ENCODE measurements at regions not wholly inside any gene's neighbourhood (a gene's known extent, or its start where the extent isn't known, plus 50 kb on each side); places are given as distances from the start of the nearest gene placed in this dataset.

GRCh38 chr16:79295162-79295561 lies 305.4 kb downstream of the MAF start:
- H4K91ac ChIP-seq (ENCODE audit: low read length), result no peak overlapping the region
- H2AK5ac ChIP-seq (ENCODE audit: low read length, severe bottlenecking), result no peak overlapping the region
- H3K27ac ChIP-seq (ENCODE audit: low read length, poor library complexity, severe bottlenecking), result no peak overlapping the region
- H3K23ac ChIP-seq (ENCODE audit: low read length in 2 of 2), result no peak overlapping the region
- H3K18ac ChIP-seq (ENCODE audit: low read depth in 1 of 2, low read length in 2 of 2), result no peak overlapping the region
- H2BK120ac ChIP-seq (ENCODE audit: low read depth, low read length), result no peak overlapping the region
- H2BK12ac ChIP-seq (ENCODE audit: low read length in 2 of 2), result no peak overlapping the region
- H3K4me3 ChIP-seq (ENCODE audit: insufficient read depth in 1 of 2, low read depth in 1 of 2, low read length in 2 of 2), result no peak overlapping the region
- H2BK5ac ChIP-seq (ENCODE audit: low read depth, low read length, poor library complexity, severe bottlenecking), result no peak overlapping the region
- H4K8ac ChIP-seq (ENCODE audit: low read length), result no peak overlapping the region
- H3K9me3 ChIP-seq (ENCODE audit: control insufficient read depth, low read length), result no peaks in the 10 kb centered on the region
- H3K4ac ChIP-seq (ENCODE audit: low read depth in 1 of 2, low read length in 2 of 2), result no peak overlapping the region
- no peak for DNase-seq
- no peak overlapping the region for H3K4me2 ChIP-seq (ENCODE audit: low read length, poor library complexity, severe bottlenecking)
- no peaks in the 10 kb centered on the region for H3K4me1 ChIP-seq (ENCODE audit: control insufficient read depth, insufficient read depth, low read depth, low read length)
- H2BK15ac ChIP-seq (ENCODE audit: low read depth, poor library complexity, severe bottlenecking), result no peak overlapping the region
- H3K27me3 ChIP-seq (ENCODE audit: control insufficient read depth in 1 of 2, insufficient read depth in 1 of 2, low read length in 2 of 2), result no peaks in the 10 kb centered on the region
- no peak overlapping the region for H3K9ac ChIP-seq (ENCODE audit: low read length)
- no peak overlapping the region for H3K14ac ChIP-seq (ENCODE audit: low read length in 2 of 2)
- 80% methylated on average over 8 of the region's 8 CpGs for WGBS
- H2AFZ ChIP-seq (ENCODE audit: low read depth, low read length), result no peak overlapping the region
- no peaks in the 10 kb centered on the region for H3K79me1 ChIP-seq (replicated peaks; ENCODE audit: low read length, poor library complexity, severe bottlenecking)
- no peaks in the 10 kb centered on the region for H3K36me3 ChIP-seq (ENCODE audit: control insufficient read depth in 1 of 2, insufficient read depth in 2 of 2, low read depth in 1 of 2, low read length in 2 of 2)

GRCh38 chr16:79294568-79294967 lies 306.0 kb downstream of the MAF start:
- Histone ChIP-seq H3K36me3 (ENCODE audit: control insufficient read depth in 1 of 2, insufficient read depth in 2 of 2, low read depth in 1 of 2, low read length in 2 of 2) (no peaks in the 10 kb centered on the region), H3K14ac (ENCODE audit: low read length in 2 of 2) (no peak overlapping the region), H4K8ac (ENCODE audit: low read length) (no peak overlapping the region), H3K27ac (ENCODE audit: low read length, poor library complexity, severe bottlenecking) (no peak overlapping the region), H3K23ac (ENCODE audit: low read length in 2 of 2) (no peak overlapping the region), H3K9ac (ENCODE audit: low read length) (no peak overlapping the region), H3K4me3 (ENCODE audit: insufficient read depth in 1 of 2, low read depth in 1 of 2, low read length in 2 of 2) (no peak overlapping the region), H2AFZ (ENCODE audit: low read depth, low read length) (no peak overlapping the region), H2BK120ac (ENCODE audit: low read depth, low read length) (no peak overlapping the region), H3K4me2 (ENCODE audit: low read length, poor library complexity, severe bottlenecking) (no peak overlapping the region), H2BK5ac (ENCODE audit: low read depth, low read length, poor library complexity, severe bottlenecking) (no peak overlapping the region), H3K9me3 (ENCODE audit: control insufficient read depth, low read length) (no peaks in the 10 kb centered on the region), H3K27me3 (ENCODE audit: control insufficient read depth in 1 of 2, insufficient read depth in 1 of 2, low read length in 2 of 2) (no peaks in the 10 kb centered on the region), H3K4me1 (ENCODE audit: control insufficient read depth, insufficient read depth, low read depth, low read length) (no peaks in the 10 kb centered on the region), H3K79me1 (replicated peaks; ENCODE audit: low read length, poor library complexity, severe bottlenecking) (no peaks in the 10 kb centered on the region), H3K18ac (ENCODE audit: low read depth in 1 of 2, low read length in 2 of 2) (no peak overlapping the region), H2AK5ac (ENCODE audit: low read length, severe bottlenecking) (no peak overlapping the region), H2BK12ac (ENCODE audit: low read length in 2 of 2) (no peak overlapping the region), H2BK15ac (ENCODE audit: low read depth, poor library complexity, severe bottlenecking) (no peak overlapping the region), H3K4ac (ENCODE audit: low read depth in 1 of 2, low read length in 2 of 2) (no peak overlapping the region), H4K91ac (ENCODE audit: low read length) (no peak overlapping the region)
- WGBS, result 92% methylated on average over 1 of the region's 2 CpGs
- DNase-seq, result no peak

- Histone ChIP-seq H3K36me3 (ENCODE audit: control insufficient read depth in 1 of 2, insufficient read depth in 2 of 2, low read depth in 1 of 2, low read length in 2 of 2) (no peaks in the 10 kb centered on the region), H3K14ac (ENCODE audit: low read length in 2 of 2) (no peak overlapping the region), H3K9me3 (ENCODE audit: control insufficient read depth, low read length) (no peaks in the 10 kb centered on the region), H2BK15ac (ENCODE audit: low read depth, poor library complexity, severe bottlenecking) (no peak overlapping the region), H2AK5ac (ENCODE audit: low read length, severe bottlenecking) (no peak overlapping the region), H3K23ac (ENCODE audit: low read length in 2 of 2) (no peak overlapping the region), H2BK12ac (ENCODE audit: low read length in 2 of 2) (no peak overlapping the region), H3K18ac (ENCODE audit: low read depth in 1 of 2, low read length in 2 of 2) (no peak overlapping the region), H3K4me3 (ENCODE audit: insufficient read depth in 1 of 2, low read depth in 1 of 2, low read length in 2 of 2) (no peak overlapping the region), H3K4me2 (ENCODE audit: low read length, poor library complexity, severe bottlenecking) (no peak overlapping the region), H3K4ac (ENCODE audit: low read depth in 1 of 2, low read length in 2 of 2) (no peak overlapping the region), H3K4me1 (ENCODE audit: control insufficient read depth, insufficient read depth, low read depth, low read length) (no peaks in the 10 kb centered on the region), H3K9ac (ENCODE audit: low read length) (no peak overlapping the region), H2BK120ac (ENCODE audit: low read depth, low read length) (no peak overlapping the region), H4K91ac (ENCODE audit: low read length) (no peak overlapping the region), H4K8ac (ENCODE audit: low read length) (no peak overlapping the region), H2BK5ac (ENCODE audit: low read depth, low read length, poor library complexity, severe bottlenecking) (no peak overlapping the region), H3K27ac (ENCODE audit: low read length, poor library complexity, severe bottlenecking) (no peak overlapping the region), H3K79me1 (replicated peaks; ENCODE audit: low read length, poor library complexity, severe bottlenecking) (no peaks in the 10 kb centered on the region), H3K27me3 (ENCODE audit: control insufficient read depth in 1 of 2, insufficient read depth in 1 of 2, low read length in 2 of 2) (no peaks in the 10 kb centered on the region), H2AFZ (ENCODE audit: low read depth, low read length) (no peak overlapping the region)
- no peak for DNase-seq
- WGBS, result 80% methylated on average over 2 of the region's 4 CpGs
Measured at GRCh38 chr16:79293836-79294460, 306.6 kb downstream of the MAF start.

- 79% methylated on average over 4 of the region's 4 CpGs for WGBS
Measured at GRCh38 chr16:79288066-79288465, 312.5 kb downstream of the MAF start.

More at GRCh38 chr16:79288066-79288465, 312.5 kb downstream of the MAF start:
- Histone ChIP-seq H2AFZ (ENCODE audit: low read depth, low read length) (no peak overlapping the region), H3K27me3 (ENCODE audit: control insufficient read depth in 1 of 2, insufficient read depth in 1 of 2, low read length in 2 of 2) (no peaks in the 10 kb centered on the region), H3K4me1 (ENCODE audit: control insufficient read depth, insufficient read depth, low read depth, low read length) (no peaks in the 10 kb centered on the region), H3K4me2 (ENCODE audit: low read length, poor library complexity, severe bottlenecking) (no peak overlapping the region), H3K18ac (ENCODE audit: low read depth in 1 of 2, low read length in 2 of 2) (no peak overlapping the region), H2BK15ac (ENCODE audit: low read depth, poor library complexity, severe bottlenecking) (no peak overlapping the region), H3K14ac (ENCODE audit: low read length in 2 of 2) (no peak overlapping the region), H2BK12ac (ENCODE audit: low read length in 2 of 2) (no peak overlapping the region), H3K23ac (ENCODE audit: low read length in 2 of 2) (no peak overlapping the region), H2AK5ac (ENCODE audit: low read length, severe bottlenecking) (no peak overlapping the region), H3K36me3 (ENCODE audit: control insufficient read depth in 1 of 2, insufficient read depth in 2 of 2, low read depth in 1 of 2, low read length in 2 of 2) (no peaks in the 10 kb centered on the region), H3K27ac (ENCODE audit: low read length, poor library complexity, severe bottlenecking) (no peak overlapping the region), H3K4ac (ENCODE audit: low read depth in 1 of 2, low read length in 2 of 2) (no peak overlapping the region), H3K9me3 (ENCODE audit: control insufficient read depth, low read length) (no peaks in the 10 kb centered on the region), H2BK5ac (ENCODE audit: low read depth, low read length, poor library complexity, severe bottlenecking) (no peak overlapping the region), H4K8ac (ENCODE audit: low read length) (no peak overlapping the region), H2BK120ac (ENCODE audit: low read depth, low read length) (no peak overlapping the region), H4K91ac (ENCODE audit: low read length) (no peak overlapping the region), H3K9ac (ENCODE audit: low read length) (no peak overlapping the region), H3K4me3 (ENCODE audit: insufficient read depth in 1 of 2, low read depth in 1 of 2, low read length in 2 of 2) (no peak overlapping the region), H3K79me1 (replicated peaks; ENCODE audit: low read length, poor library complexity, severe bottlenecking) (no peaks in the 10 kb centered on the region)
- DNase-seq, result no peak
